NCI-H1105 treated with DMSO at 0.1 percent for 48 hours (cell line): ENCODE measurements at regions not wholly inside any gene's neighbourhood (a gene's known extent, or its start where the extent isn't known, plus 50 kb on each side); places are given as distances from the start of the nearest gene placed in this dataset.
A peak's percentile ranks its signal among the peaks of the same experiment; 100 is the strongest.

Experiments
- DNase-seq: peaks from one replicate; lab custom pipeline; 2025; lab: John Stamatoyannopoulos, UW

GRCh38 chr9:120117081-120117480 is 462.9 kb downstream of the CDK5RAP2 start:
- DNase-seq: no peak

DNA sequence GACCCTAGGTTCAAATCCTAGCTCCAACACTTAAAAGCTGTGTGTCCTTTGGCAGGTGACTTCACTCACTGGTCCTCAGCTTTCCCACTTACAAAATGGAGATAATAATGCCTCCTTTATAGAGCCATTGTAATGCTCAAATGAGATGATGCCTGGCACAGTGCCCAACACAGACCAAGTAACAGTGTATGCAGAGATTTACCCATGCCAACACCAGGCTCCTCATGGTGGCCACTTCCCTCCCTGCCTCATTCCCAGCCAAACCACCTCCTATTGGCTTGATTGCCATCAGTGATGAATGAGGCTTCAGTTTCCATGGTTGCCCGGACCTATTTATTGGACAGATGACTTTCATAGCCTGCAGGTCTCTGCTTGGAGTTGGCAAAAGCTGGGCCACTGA is 469.4 kb downstream of the CDK5RAP2 start:
- peak; percentile 2 for DNase-seq

DNA sequence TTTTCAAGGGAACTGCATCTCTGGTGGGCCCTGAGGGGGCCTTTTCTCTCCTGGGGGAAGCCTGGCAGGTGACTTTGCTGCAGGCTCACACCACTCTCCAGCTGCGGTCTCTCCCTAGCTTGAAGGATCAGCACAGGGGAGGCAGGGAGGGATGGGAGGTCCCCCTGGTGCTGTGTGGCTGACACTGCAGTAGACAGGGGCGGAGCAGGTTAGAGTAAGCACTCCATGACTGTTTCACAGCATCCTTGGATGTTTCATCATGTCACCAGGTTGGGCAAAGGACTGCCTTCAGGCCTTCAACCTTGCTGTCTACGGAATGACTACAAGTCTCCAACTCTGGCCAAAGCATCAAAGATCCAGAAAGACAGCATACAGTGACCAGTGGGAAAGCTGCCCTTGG is 470.7 kb downstream of the CDK5RAP2 start:
- no peak for DNase-seq

DNA sequence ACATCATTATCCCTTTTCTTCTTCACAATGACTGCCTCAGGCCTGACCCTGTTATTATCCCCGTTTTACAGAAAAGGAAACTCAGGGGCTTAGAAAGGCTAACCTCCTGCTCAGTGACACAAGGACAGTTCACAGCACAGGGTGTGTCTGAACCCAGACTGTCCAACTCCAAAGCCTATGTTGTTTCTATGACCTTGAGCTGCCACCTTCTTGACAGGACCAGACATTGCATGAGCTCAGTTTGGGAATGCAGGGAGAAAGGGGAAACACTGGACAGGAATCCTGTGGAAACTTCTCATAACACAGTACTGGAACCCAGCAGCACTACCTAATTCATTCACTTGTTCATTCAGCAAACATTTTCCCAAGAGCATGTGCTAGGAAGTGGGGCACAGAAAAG is 472.8 kb downstream of the CDK5RAP2 start:
- DNase-seq: no peak

DNA sequence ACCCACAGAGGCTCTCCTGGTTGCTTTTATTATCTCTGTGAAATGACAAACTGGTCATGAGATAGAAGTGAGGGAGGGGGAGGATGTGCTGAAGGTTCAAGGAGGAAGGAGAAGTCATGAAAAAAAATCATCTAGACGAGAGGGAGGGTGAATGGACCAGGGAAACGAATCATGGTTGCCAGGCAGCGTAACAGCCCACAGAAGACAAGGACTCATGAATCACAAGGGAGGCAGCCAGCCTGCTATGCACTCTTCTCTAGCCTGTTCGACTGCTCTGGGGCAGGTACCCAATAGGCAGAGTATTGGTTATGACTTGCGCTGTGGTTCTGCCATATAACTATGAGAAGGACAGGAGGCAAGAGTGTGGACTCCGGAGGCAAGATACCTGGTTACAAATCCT is 475.2 kb downstream of the CDK5RAP2 start:
- DNase-seq: no peak

DNA sequence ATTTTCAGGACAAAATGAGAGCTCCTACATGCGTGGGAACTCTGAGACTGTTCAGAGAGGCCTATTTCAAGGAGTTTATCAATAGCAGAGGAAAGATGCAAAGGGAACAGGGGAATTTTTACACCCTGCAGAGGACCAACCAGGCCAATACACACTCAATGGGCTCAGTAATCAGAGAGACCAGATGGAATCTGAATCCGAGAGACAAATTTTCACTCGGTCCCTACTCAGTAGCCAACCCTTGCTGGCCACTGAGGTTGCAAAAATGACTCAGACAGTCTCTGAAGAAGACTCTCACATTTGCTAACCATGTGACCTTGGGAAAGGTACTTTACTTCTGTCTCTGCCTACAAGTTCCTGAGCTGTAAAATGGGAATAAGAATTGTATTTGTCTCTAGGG is 479.4 kb downstream of the CDK5RAP2 start:
- no peak for DNase-seq

DNA sequence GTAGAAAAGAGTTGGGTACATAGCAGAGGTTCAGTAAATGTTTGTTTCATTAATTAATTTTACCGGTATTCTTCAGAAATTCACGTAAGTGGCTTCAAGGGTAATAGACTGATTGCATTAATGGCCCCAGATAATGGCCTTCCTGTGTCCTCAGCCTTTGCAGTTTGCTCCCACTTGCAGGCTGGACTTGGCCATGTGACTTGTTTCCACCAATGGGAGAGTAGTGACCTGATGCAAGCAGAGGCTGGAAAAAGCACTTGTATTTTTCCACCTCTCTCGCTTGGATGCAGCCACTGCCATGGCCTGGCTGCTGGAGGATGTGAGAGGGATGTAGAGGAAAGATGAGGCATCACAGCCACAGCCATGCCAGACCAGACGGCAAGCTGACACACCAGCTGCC is 480.9 kb downstream of the CDK5RAP2 start:
- DNase-seq: no peak

- DNase-seq: no peak
These were observed 481.4 kb downstream of the CDK5RAP2 start for GRCh38 chr9:120098584-120098983.

DNA sequence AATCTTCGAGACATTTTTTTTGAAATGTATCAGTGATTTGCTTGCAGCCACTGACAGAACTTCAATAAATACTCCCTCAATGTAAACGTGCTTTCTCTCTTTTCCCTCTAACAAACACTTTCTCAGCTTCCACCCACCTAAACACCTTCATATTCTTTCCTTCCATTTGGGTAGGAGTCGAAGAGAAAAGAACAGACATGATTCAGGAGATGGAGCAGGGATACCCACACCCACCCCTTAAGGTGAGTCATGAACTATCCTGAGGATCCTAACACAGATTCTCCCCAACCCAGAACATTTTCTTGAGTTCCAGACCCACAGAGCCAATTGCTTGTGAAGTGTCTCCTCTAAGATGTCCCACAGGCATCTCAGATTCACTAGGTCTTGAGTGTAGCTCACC is 488.8 kb downstream of the CDK5RAP2 start:
- no peak for DNase-seq

DNA sequence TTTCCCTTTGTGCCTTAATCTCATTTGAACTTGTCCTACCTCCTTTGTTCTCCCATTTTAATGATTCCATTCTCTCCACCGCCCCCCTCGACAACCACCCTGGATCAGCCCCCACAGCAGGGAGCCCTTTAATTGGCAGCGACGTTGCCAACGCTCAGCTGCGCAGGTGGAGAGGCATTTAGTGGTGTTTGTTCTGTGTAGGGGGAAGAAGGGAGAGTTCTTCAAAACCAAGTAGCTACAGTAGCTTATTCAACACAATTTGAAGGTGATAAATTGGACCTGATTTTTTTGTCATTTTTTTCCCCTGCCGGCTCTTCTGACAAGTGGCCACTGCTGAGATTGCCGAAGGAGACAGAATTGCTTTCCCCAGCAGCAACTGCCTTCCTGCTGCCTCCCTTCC is 499.1 kb downstream of the CDK5RAP2 start:
- peak; percentile 81 for DNase-seq

DNA sequence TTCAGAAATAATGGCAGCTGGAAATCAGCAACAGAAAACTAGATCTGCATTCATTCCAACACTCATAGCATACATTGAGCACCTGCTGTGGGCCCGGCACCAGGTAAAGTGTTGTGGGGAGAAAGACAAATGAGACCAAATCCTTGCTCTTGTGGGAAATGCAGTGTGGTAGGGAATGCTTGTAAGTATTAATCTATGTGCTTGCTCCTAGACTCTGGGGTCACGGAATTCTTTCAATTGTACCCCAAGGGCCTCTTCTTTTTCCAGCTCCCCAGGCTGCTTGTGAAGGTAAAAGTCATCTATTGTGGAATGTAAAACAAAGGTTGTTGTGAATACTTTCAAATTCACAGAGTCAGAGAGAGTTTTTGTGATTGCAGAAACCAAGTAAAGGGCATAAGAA is 501.9 kb downstream of the CDK5RAP2 start:
- no peak for DNase-seq

- no peak for DNase-seq
These were observed 508.2 kb downstream of the CDK5RAP2 start for GRCh38 chr9:120071760-120072159.

DNA sequence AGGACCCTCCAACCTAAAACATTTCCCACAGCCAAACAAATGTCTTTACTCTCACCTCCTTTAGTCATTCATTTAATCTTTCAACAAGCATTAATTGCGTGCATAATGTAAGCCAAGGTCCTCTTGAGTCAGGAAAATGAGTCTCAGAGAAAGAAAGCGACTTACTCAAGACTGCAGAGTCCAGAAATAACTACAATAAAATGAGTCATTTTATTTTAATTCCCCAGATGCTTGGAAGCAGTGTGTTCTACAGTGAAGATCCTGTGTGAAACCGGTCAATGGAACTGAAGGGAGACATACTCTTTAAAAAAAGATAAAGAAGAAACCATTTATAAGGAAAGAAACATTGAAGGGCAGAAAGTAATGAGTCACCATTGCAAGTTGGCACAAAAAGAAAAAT is 513.7 kb downstream of the CDK5RAP2 start:
- no peak for DNase-seq

- no peak for DNase-seq
These were observed 514.8 kb downstream of the CDK5RAP2 start for GRCh38 chr9:120065151-120065550.

GRCh38 chr9:120045011-120045410 is 535.0 kb downstream of the CDK5RAP2 start:
- no peak for DNase-seq

GRCh38 chr9:120043448-120043847 is 536.5 kb downstream of the CDK5RAP2 start:
- peak; percentile 12 for DNase-seq

DNA sequence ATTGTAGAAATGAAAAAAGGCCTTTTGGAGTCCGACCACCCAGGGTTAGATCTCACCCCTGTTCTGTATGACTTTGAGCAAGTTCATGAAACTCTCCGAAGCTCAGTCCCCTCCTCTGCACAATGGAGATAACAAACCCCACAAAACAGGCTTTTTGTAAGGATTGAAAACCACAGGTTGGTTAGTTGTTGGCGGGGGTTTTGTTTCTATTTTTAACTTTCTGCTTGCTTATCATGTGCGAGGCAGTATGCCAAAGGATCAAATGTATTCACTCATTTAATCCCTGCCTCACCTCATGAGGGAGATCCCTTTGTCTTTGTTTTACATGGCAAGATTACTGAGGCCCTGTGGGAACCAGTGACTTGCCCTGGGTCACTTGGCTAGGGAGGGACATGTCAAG is 539.1 kb downstream of the CDK5RAP2 start:
- DNase-seq: no peak

DNA sequence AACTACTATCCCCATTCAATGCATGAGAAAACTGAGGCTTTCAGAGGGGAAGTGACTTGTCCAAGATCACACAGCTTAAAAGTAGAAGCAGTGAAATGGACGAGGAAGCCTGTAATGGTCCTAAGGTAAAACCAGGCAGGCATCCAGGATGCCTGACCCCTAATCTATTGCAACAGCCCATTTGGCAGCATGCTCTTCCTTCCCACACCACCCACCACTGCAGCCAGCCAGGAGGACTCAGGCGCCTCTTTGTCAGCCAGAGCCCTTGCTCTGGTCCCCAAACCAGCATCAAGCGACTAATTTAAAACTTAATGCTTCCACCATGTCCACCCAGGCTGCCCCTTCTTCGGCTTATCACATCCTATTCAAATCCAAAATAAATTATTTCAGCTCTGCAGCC is 541.6 kb downstream of the CDK5RAP2 start:
- DNase-seq: no peak

GRCh38 chr9:120032639-120033038 is 547.3 kb downstream of the CDK5RAP2 start:
- no peak for DNase-seq

DNA sequence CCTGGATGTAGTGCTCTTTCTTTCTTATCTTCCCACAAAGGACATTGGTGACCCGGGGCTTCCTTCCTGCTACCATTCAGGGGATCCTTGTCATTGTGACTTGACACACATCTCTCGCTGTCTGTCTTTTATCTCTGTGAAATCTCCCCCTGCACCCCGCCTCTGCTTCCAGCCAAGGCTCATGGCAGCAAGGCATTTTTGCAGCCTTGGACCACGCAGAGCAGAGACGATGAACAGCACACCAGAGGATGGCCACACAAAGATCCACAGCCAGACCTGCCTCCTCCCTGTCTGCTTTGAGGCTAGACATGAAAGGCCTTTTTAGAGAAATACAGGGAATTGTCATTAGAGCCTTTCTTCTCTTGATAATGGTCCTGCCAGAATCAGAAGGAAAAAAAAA is 549.1 kb downstream of the CDK5RAP2 start:
- DNase-seq: no peak

- DNase-seq: no peak
These were observed 561.4 kb downstream of the CDK5RAP2 start for GRCh38 chr9:120018550-120018949.

- no peak for DNase-seq
These were observed 561.9 kb downstream of the CDK5RAP2 start for GRCh38 chr9:120018037-120018436.

DNA sequence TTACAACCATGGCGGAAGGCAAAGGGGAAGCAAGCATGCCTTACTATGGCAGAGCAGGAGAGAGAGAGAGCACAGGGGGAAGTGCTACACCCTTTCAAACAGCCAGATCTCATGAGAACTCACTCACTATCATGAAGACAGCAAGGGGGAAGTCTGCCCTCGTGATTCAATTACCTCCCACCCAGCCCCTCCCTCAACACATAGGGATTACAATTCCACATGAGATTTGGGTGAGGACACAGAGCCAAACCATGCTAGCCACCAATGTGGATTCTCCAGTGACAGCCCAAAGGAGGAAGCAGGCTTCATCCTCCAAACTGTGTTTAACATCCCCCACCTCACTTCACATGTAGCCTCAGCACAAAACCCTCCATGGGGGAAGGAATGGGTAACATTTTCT is 563.7 kb downstream of the CDK5RAP2 start:
- no peak for DNase-seq

- DNase-seq: no peak
These were observed 565.2 kb downstream of the CDK5RAP2 start for GRCh38 chr9:120014796-120015195.

GRCh38 chr9:120009856-120010255 is 570.1 kb downstream of the CDK5RAP2 start:
- no peak for DNase-seq
